ENCODE measurements at regions not wholly inside any gene's neighbourhood (a gene's known extent, or its start where the extent isn't known, plus 50 kb on each side); places are given as distances from the start of the nearest gene placed in this dataset.

DNA sequence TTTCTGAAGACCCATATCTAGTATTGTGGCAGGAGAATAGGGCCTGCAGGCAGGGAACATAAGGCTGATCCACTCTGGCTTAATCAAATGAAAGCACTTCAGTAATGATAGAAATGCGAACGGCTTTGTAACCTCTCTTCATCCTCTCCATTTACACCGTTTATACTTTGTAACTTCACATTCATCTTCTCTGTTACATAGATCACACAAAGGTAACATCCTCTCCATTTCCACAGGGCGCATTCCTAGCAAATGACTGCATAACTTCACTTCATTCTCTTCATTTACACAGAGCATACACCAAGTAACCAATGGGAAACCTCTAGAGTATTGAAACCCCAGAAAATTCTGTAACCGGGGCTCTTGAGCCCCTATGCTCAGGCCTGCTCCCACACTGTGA, 65.5 kb upstream of the SLC34A2 start:
- Histone ChIP-seq H3K4me3 (ENCODE audit: low read depth, low read length, poor library complexity, severe bottlenecking) (no peak overlapping the region), H3K4me1 (ENCODE audit: insufficient read depth, low read length, poor library complexity, severe bottlenecking) (no peaks in the 10 kb centered on the region), H3K27me3 (replicated peaks; ENCODE audit: insufficient read depth, low read depth, low read length, poor library complexity) (no peaks in the 10 kb centered on the region), H3K36me3 (ENCODE audit: insufficient read depth, low read length, poor library complexity, severe bottlenecking) (no peaks in the 10 kb centered on the region), H3K9me3 (ENCODE audit: low read depth, low read length, poor library complexity, severe bottlenecking) (no peaks in the 10 kb centered on the region), H3K27ac (ENCODE audit: low read depth, low read length, poor library complexity, severe bottlenecking) (no peak overlapping the region)
- no peak for TF ChIP-seq EZH2 (IDR thresholded peaks at IDR 0.05; ENCODE audit: borderline replicate concordance, low read depth, low read length, poor library complexity, severe bottlenecking)
- TF ChIP-seq, protein P1, sequence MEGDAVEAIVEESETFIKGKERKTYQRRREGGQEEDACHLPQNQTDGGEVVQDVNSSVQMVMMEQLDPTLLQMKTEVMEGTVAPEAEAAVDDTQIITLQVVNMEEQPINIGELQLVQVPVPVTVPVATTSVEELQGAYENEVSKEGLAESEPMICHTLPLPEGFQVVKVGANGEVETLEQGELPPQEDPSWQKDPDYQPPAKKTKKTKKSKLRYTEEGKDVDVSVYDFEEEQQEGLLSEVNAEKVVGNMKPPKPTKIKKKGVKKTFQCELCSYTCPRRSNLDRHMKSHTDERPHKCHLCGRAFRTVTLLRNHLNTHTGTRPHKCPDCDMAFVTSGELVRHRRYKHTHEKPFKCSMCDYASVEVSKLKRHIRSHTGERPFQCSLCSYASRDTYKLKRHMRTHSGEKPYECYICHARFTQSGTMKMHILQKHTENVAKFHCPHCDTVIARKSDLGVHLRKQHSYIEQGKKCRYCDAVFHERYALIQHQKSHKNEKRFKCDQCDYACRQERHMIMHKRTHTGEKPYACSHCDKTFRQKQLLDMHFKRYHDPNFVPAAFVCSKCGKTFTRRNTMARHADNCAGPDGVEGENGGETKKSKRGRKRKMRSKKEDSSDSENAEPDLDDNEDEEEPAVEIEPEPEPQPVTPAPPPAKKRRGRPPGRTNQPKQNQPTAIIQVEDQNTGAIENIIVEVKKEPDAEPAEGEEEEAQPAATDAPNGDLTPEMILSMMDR (conservative IDR thresholded peaks at IDR 0.05; ENCODE audit: low read depth, low read length): no peak
- ChIA-PET POLR2A (ENCODE audit: low non-redundant PET) (no interaction called here), CTCF (no interaction called here)
- intact Hi-C loops (cut with micrococcal nuclease; ENCODE audit: unreplicated experiment): no loop called here
- DNase-seq (ENCODE audit: low spot score): no peak
- BruUV-seq (replicated peaks): no TSS peak

DNA sequence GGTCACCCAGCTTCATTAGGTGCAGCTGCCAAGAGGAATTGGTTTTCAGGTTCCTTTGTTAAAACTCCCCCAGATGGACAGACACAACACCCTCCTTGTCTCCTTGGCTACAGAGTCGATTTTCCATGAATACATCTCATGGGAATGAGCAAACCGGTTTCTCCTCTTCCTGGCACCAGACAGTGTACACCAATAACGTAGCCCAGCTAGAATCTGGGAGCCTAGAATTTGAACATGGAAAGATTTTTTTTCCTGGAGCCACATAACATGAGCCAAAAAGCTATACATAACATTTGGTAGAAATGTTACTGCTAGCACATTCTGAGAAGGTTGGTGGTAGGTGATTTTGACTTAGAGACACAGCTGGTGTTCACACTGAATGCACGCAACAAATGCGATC, 62.9 kb upstream of the SLC34A2 start:
- Histone ChIP-seq H3K4me1 (ENCODE audit: insufficient read depth, low read length, poor library complexity, severe bottlenecking) (no peaks in the 10 kb centered on the region), H3K4me3 (ENCODE audit: low read depth, low read length, poor library complexity, severe bottlenecking) (no peak overlapping the region), H3K27me3 (replicated peaks; ENCODE audit: insufficient read depth, low read depth, low read length, poor library complexity) (no peaks in the 10 kb centered on the region), H3K36me3 (ENCODE audit: insufficient read depth, low read length, poor library complexity, severe bottlenecking) (no peaks in the 10 kb centered on the region), H3K27ac (ENCODE audit: low read depth, low read length, poor library complexity, severe bottlenecking) (no peak overlapping the region), H3K9me3 (ENCODE audit: low read depth, low read length, poor library complexity, severe bottlenecking) (no peaks in the 10 kb centered on the region)
- ChIA-PET POLR2A (ENCODE audit: low non-redundant PET) (no interaction called here), CTCF (no interaction called here)
- intact Hi-C loops (cut with micrococcal nuclease; ENCODE audit: unreplicated experiment): no loop called here
- no peak for TF ChIP-seq EZH2 (IDR thresholded peaks at IDR 0.05; ENCODE audit: borderline replicate concordance, low read depth, low read length, poor library complexity, severe bottlenecking)
- TF ChIP-seq, protein P1 (conservative IDR thresholded peaks at IDR 0.05; ENCODE audit: low read depth, low read length): no peak
- DNase-seq (ENCODE audit: low spot score): no peak
- no TSS peak for BruUV-seq (replicated peaks)

Measured in A673 (cell line).